ENCODE measurements at regions not wholly inside any gene's neighbourhood (a gene's known extent, or its start where the extent isn't known, plus 50 kb on each side); places are given as distances from the start of the nearest gene placed in this dataset.

- TF ChIP-seq CTCF (IDR thresholded peaks at IDR 0.05 in 4 of 5, conservative IDR thresholded peaks at IDR 0.05 in 1 of 5) (no peak), POLR2A (IDR thresholded peaks at IDR 0.05) (no peak)
Measured at GRCh38 chr5:62824936-62825335, 246.3 kb downstream of the LRRC70 start.
